ENCODE measurements at regions not wholly inside any gene's neighbourhood (a gene's known extent, or its start where the extent isn't known, plus 50 kb on each side); places are given as distances from the start of the nearest gene placed in this dataset.

- DNase-seq, result no peak
Measured at GRCh38 chrX:80098038-80098437, 83.5 kb downstream of the TBX22 start.

- no peak for DNase-seq
Measured at GRCh38 chrX:80120335-80120734, 105.8 kb downstream of the TBX22 start.

GRCh38 chrX:80138938-80139337 is 124.4 kb downstream of the TBX22 start:
- no peak for DNase-seq

- no peak for DNase-seq
Measured at GRCh38 chrX:80139564-80139963, 125.0 kb downstream of the TBX22 start.

GRCh38 chrX:80170581-80170980 is 156.0 kb downstream of the TBX22 start:
- no peak for DNase-seq

GRCh38 chrX:80173261-80173660 is 158.7 kb downstream of the TBX22 start:
- no peak for DNase-seq

GRCh38 chrX:80174925-80175574 is 160.5 kb downstream of the TBX22 start:
- no peak for DNase-seq

- DNase-seq, result no peak
Measured at GRCh38 chrX:80181079-80181478, 166.5 kb downstream of the TBX22 start.

GRCh38 chrX:80184854-80185253 is 170.3 kb downstream of the TBX22 start:
- DNase-seq, result no peak

GRCh38 chrX:80206647-80207046 is 192.1 kb downstream of the TBX22 start:
- DNase-seq, result no peak

- no peak for DNase-seq
Measured at GRCh38 chrX:80207327-80207726, 192.8 kb downstream of the TBX22 start.

- no peak for DNase-seq
Measured at GRCh38 chrX:80216086-80216485, 201.5 kb downstream of the TBX22 start.

GRCh38 chrX:80223982-80224579 is 196.2 kb upstream of the TENT5D start:
- no peak for DNase-seq

- DNase-seq, result no peak
Measured at GRCh38 chrX:80229626-80230025, 190.6 kb upstream of the TENT5D start.

GRCh38 chrX:80237072-80237471 is 183.2 kb upstream of the TENT5D start:
- no peak for DNase-seq

GRCh38 chrX:80246271-80246670 is 174.0 kb upstream of the TENT5D start:
- no peak for DNase-seq

- no peak for DNase-seq
Measured at GRCh38 chrX:80266287-80266686, 154.0 kb upstream of the TENT5D start.

- no peak for DNase-seq
Measured at GRCh38 chrX:80266979-80267378, 153.3 kb upstream of the TENT5D start.

- DNase-seq, result no peak
Measured at GRCh38 chrX:80267790-80268189, 152.5 kb upstream of the TENT5D start.

- DNase-seq, result no peak
Measured at GRCh38 chrX:80282535-80282934, 137.7 kb upstream of the TENT5D start.

- DNase-seq, result no peak
Measured at GRCh38 chrX:80285131-80285773, 135.0 kb upstream of the TENT5D start.

GRCh38 chrX:80290834-80291233 is 129.4 kb upstream of the TENT5D start:
- no peak for DNase-seq

- DNase-seq, result no peak
Measured at GRCh38 chrX:80293354-80293753, 126.9 kb upstream of the TENT5D start.

GRCh38 chrX:80306007-80306406 is 114.2 kb upstream of the TENT5D start:
- DNase-seq, result no peak

- DNase-seq, result no peak
Measured at GRCh38 chrX:80312448-80312847, 107.8 kb upstream of the TENT5D start.
